ENCODE measurements at regions not wholly inside any gene's neighbourhood (a gene's known extent, or its start where the extent isn't known, plus 50 kb on each side); places are given as distances from the start of the nearest gene placed in this dataset.
"Not testable (repeated sequence)": the region's sequence is repeated elsewhere in the genome, so short reads cannot be mapped to it uniquely, and the experiment has no call there.

DNA sequence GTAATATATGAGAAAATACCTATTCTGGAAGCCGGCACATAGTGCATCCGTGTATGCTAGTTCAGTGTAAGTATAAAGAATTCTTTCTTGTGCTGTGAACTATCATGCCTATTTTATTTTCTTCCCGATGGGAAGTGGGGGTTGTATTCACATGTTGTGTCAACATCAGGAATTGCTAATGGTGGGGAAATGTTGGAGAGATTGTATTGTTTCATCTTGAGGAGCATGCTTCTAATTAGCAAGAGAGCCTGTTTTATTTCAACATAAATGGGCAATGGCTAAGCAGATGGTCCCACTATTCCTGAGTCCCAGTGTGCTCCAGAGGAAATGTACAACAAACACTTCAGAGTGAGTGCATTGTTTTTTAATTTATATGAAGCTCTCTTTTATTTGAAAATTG lies 485.2 kb downstream of the PLPP3 start:
- in situ Hi-C loops (cut with MboI; ENCODE audit: low pct_ligation_motif_present in 1 of 4, low pct_unique_long_range_greater_than_20kb in 1 of 4, low sequenced_read_pairs in 3 of 4) (no loop called here), intact Hi-C loops (cut with DNase I; ENCODE audit: low total_unique reads) (no loop called here)
- H3K4me3 ChIP-seq: no peak overlapping the region
- H3K27ac ChIP-seq: no peak overlapping the region
- no peaks in the 10 kb centered on the region for H3K9me3 ChIP-seq
- WGBS, 2 donors (ENCODE audit: low coverage in 1 of 2): 75 to 87% methylated on average over 3 of the region's 3 CpGs
- no peaks in the 10 kb centered on the region for H3K27me3 ChIP-seq
- no peak for TF ChIP-seq EP300 (IDR thresholded peaks at IDR 0.05; ENCODE audit: low read depth)
- no peak for TF ChIP-seq CTCF (IDR thresholded peaks at IDR 0.05)
- TF ChIP-seq POLR2A (IDR thresholded peaks at IDR 0.05): no peak
- TF ChIP-seq POLR2AphosphoS5 (IDR thresholded peaks at IDR 0.05): no peak
- no peak for DNase-seq
- no peaks in the 10 kb centered on the region for H3K36me3 ChIP-seq
- no peaks in the 10 kb centered on the region for H3K4me1 ChIP-seq

GRCh38 chr1:56092684-56093570 lies 486.4 kb downstream of the PLPP3 start:
- DNase-seq: no peak
- no peaks in the 10 kb centered on the region for H3K9me3 ChIP-seq
- in situ Hi-C loops (cut with MboI; ENCODE audit: low pct_ligation_motif_present in 1 of 4, low pct_unique_long_range_greater_than_20kb in 1 of 4, low sequenced_read_pairs in 3 of 4) (no loop called here), intact Hi-C loops (cut with DNase I; ENCODE audit: low total_unique reads) (no loop called here)
- no peak for TF ChIP-seq EP300 (IDR thresholded peaks at IDR 0.05; ENCODE audit: low read depth)
- no peak for TF ChIP-seq CTCF (IDR thresholded peaks at IDR 0.05)
- TF ChIP-seq POLR2A (IDR thresholded peaks at IDR 0.05): no peak
- TF ChIP-seq POLR2AphosphoS5 (IDR thresholded peaks at IDR 0.05): no peak
- H3K4me3 ChIP-seq: no peak overlapping the region
- no peak overlapping the region for H3K27ac ChIP-seq
- 71 to 100% methylated on average over 1 to 2 of the region's 2 CpGs for WGBS, 2 donors (ENCODE audit: low coverage in 1 of 2)
- no peaks in the 10 kb centered on the region for H3K27me3 ChIP-seq
- no peaks in the 10 kb centered on the region for H3K36me3 ChIP-seq
- no peaks in the 10 kb centered on the region for H3K4me1 ChIP-seq

GRCh38 chr1:56089826-56090225 lies 489.5 kb downstream of the PLPP3 start:
- DNase-seq; H3K9me3 ChIP-seq; intact Hi-C loops (cut with DNase I; ENCODE audit: low total_unique reads); H3K27ac ChIP-seq; H3K27me3 ChIP-seq; in situ Hi-C loops (cut with MboI; ENCODE audit: low pct_ligation_motif_present in 1 of 4, low pct_unique_long_range_greater_than_20kb in 1 of 4, low sequenced_read_pairs in 3 of 4); H3K36me3 ChIP-seq; H3K4me3 ChIP-seq; H3K4me1 ChIP-seq: not testable (repeated sequence)
- WGBS, 2 donors (ENCODE audit: low coverage in 1 of 2): 91% methylated on average over 15 of the region's 17 CpGs; no CpG with 5 or more reads in 1 of the 2 donors

- WGBS, 2 donors (ENCODE audit: low coverage in 1 of 2): 81 to 90% methylated on average over 1 of the region's 1 CpG
- H3K4me1 ChIP-seq: peaks cover 0 to 4% (median 0%) of the 10 kb centered on the region in 4 donors
- no peaks in the 10 kb centered on the region for H3K36me3 ChIP-seq
- intact Hi-C loops (cut with DNase I; ENCODE audit: low total_unique reads): no loop called here
- no peak overlapping the region for H3K4me3 ChIP-seq
- no peak overlapping the region for H3K27ac ChIP-seq
- no peak for DNase-seq
- H3K27me3 ChIP-seq: no peaks in the 10 kb centered on the region
- no peak for TF ChIP-seq CTCF (IDR thresholded peaks at IDR 0.05)
- TF ChIP-seq POLR2A (IDR thresholded peaks at IDR 0.05): no peak
- TF ChIP-seq EP300 (IDR thresholded peaks at IDR 0.05; ENCODE audit: low read depth): no peak
- no peak for TF ChIP-seq POLR2AphosphoS5 (IDR thresholded peaks at IDR 0.05)
- in situ Hi-C loops (cut with MboI; ENCODE audit: low pct_ligation_motif_present in 1 of 4, low pct_unique_long_range_greater_than_20kb in 1 of 4, low sequenced_read_pairs in 3 of 4): no loop called here
- H3K9me3 ChIP-seq: no peaks in the 10 kb centered on the region
Observed at GRCh38 chr1:56084246-56084645, 495.1 kb downstream of the PLPP3 start.
